ENCODE measurements at regions not wholly inside any gene's neighbourhood (a gene's known extent, or its start where the extent isn't known, plus 50 kb on each side); places are given as distances from the start of the nearest gene placed in this dataset.

DNA sequence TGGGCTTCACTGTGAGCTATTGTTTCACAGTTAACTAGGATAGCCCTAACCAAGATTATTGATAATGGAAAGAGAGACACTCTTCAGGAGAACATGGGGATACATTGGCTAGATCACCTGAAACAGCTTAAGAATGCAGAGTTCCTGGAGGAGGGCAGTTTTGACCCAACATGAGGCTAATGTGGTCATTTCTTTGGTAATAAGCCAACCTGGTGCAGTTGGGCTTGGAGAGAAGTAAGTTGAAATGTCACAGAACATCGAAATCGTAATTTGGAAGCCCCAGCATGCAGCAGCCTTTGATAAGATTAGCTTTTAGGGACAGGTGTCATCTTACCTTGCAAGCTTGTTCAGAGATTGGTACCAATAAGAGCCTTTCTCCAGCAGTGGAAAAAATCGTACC, 556.6 kb upstream of the GOT2 start:
- no peaks in the 10 kb centered on the region for H3K27me3 Mint-ChIP-seq
- ATAC-seq (ENCODE audit: low read depth in 2 of 2) (no peak), DNase-seq (no peak)
- peaks cover 0 to 3% of the 10 kb centered on the region in 2 experiments for H3K9me3 ChIP-seq (ENCODE audit: control insufficient read depth in 2 of 2, low read length in 2 of 2)
- H3K4me1 ChIP-seq (ENCODE audit: control insufficient read depth, insufficient read depth, low read length, poor library complexity, severe bottlenecking), result no peaks in the 10 kb centered on the region
- no peak overlapping the region for H3K27ac ChIP-seq (ENCODE audit: insufficient read depth, low read length, poor library complexity, severe bottlenecking)
- no peak overlapping the region for H3K4me3 ChIP-seq (ENCODE audit: low read depth, low read length)
- no peaks in the 10 kb centered on the region for H3K36me3 Mint-ChIP-seq
- no peaks in the 10 kb centered on the region for H3K36me3 ChIP-seq (ENCODE audit: control insufficient read depth, insufficient read depth, low read length)
- H3K27me3 ChIP-seq (ENCODE audit: control insufficient read depth, insufficient read depth, low read length), result no peaks in the 10 kb centered on the region
- H3K9me3 Mint-ChIP-seq, result peaks cover 3 to 21% (median 8%) of the 10 kb centered on the region in 7 donors
- no peaks in the 10 kb centered on the region for H3K4me1 Mint-ChIP-seq
- H3K27ac Mint-ChIP-seq, result no peak overlapping the region
- no peak overlapping the region for H3K4me3 Mint-ChIP-seq

DNA sequence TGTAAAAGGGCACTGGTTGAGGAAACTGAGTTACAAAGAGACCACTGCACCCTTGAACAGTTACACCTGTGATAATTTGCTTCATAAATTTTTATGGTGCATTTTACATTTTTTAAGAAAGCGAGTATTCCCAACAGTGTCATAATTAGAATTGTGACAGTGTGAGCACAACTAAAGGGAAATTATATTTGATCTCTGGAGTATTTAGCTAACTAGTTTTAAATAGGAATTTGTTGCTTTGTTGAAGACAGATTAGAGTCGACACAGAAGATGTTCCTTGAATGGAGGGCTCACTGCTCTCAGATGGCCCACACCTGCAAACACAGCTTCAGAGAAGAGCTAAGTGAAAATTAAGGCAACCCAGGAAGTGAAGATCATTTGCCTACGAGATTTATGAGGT, 555.0 kb upstream of the GOT2 start:
- H3K27ac Mint-ChIP-seq, result no peak overlapping the region
- H3K9me3 Mint-ChIP-seq, result peaks cover 4 to 24% (median 10%) of the 10 kb centered on the region in 7 donors
- H3K27me3 Mint-ChIP-seq, result no peaks in the 10 kb centered on the region
- no peak for DNase-seq
- H3K27ac ChIP-seq (ENCODE audit: insufficient read depth, low read length, poor library complexity, severe bottlenecking), result no peak overlapping the region
- H3K4me3 ChIP-seq (ENCODE audit: low read depth, low read length), result no peak overlapping the region
- no peak overlapping the region for H3K4me3 Mint-ChIP-seq
- no peaks in the 10 kb centered on the region for H3K36me3 Mint-ChIP-seq
- H3K9me3 ChIP-seq (ENCODE audit: control insufficient read depth in 2 of 2, low read length in 2 of 2), result peaks cover 0 to 3% of the 10 kb centered on the region in 2 experiments
- no peaks in the 10 kb centered on the region for H3K4me1 ChIP-seq (ENCODE audit: control insufficient read depth, insufficient read depth, low read length, poor library complexity, severe bottlenecking)
- ATAC-seq (ENCODE audit: low read depth in 2 of 2), result no peak
- no peaks in the 10 kb centered on the region for H3K36me3 ChIP-seq (ENCODE audit: control insufficient read depth, insufficient read depth, low read length)
- H3K4me1 Mint-ChIP-seq, result no peaks in the 10 kb centered on the region
- H3K27me3 ChIP-seq (ENCODE audit: control insufficient read depth, insufficient read depth, low read length), result no peaks in the 10 kb centered on the region

DNA sequence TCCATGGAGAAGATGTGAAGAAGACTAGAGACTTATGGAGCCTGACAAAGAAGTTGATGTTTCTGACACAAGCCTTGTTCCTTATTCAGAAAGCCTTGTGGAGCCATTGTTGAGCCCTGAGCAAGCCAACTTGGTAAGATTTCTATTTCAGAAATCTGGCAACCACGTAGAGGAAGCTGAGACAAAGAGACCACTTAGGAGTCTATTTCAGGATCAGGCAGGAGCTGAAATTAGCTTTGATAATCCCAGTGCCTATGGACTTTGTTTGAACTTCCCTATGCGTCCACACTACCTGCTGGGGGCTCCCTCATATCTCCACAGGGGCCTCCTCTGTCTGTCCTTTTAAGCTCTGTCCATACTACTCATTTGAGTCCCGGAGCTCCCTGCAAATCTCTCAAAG, 540.0 kb upstream of the GOT2 start:
- Mint-ChIP-seq H3K27me3 (no peaks in the 10 kb centered on the region), H3K4me1 (no peaks in the 10 kb centered on the region), H3K9me3 (peaks cover 0 to 7% (median 2%) of the 10 kb centered on the region in 7 donors), H3K36me3 (no peaks in the 10 kb centered on the region), H3K27ac (no peak overlapping the region), H3K4me3 (no peak overlapping the region)
- H3K4me1 ChIP-seq (ENCODE audit: control insufficient read depth, insufficient read depth, low read length, poor library complexity, severe bottlenecking), result no peaks in the 10 kb centered on the region
- H3K27me3 ChIP-seq (ENCODE audit: control insufficient read depth, insufficient read depth, low read length), result no peaks in the 10 kb centered on the region
- H3K9me3 ChIP-seq (ENCODE audit: control insufficient read depth in 2 of 2, low read length in 2 of 2), result peaks cover 0 to 1% of the 10 kb centered on the region in 2 experiments
- no peak overlapping the region for H3K27ac ChIP-seq (ENCODE audit: insufficient read depth, low read length, poor library complexity, severe bottlenecking)
- H3K36me3 ChIP-seq (ENCODE audit: control insufficient read depth, insufficient read depth, low read length), result no peaks in the 10 kb centered on the region
- H3K4me3 ChIP-seq (ENCODE audit: low read depth, low read length), result no peak overlapping the region
- ATAC-seq (ENCODE audit: low read depth in 2 of 2), result no peak
- DNase-seq, result no peak

DNA sequence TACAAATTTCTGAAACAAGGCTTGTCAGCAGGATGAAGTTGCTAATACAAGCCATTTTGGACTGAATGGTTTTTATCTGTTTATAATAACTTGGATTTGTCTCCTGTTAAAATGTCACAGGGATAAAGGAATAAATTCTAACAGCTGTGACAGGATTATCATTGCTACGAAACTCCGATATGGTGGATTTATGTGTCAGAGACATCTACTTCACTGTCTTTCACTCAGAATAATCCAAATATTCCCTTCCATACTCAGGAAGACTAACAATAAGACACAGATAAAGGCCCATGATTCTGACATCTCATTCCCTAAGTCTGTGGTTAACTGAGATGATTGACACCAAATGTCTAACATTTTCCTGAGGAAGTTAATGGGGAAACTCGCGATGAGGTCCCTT, 529.8 kb upstream of the GOT2 start:
- Histone ChIP-seq H3K4me3 (ENCODE audit: low read depth, low read length) (no peak overlapping the region), H3K27ac (ENCODE audit: insufficient read depth, low read length, poor library complexity, severe bottlenecking) (no peak overlapping the region), H3K27me3 (ENCODE audit: control insufficient read depth, insufficient read depth, low read length) (no peaks in the 10 kb centered on the region), H3K4me1 (ENCODE audit: control insufficient read depth, insufficient read depth, low read length, poor library complexity, severe bottlenecking) (no peaks in the 10 kb centered on the region), H3K36me3 (ENCODE audit: control insufficient read depth, insufficient read depth, low read length) (no peaks in the 10 kb centered on the region), H3K9me3 (ENCODE audit: control insufficient read depth in 2 of 2, low read length in 2 of 2) (no peaks in the 10 kb centered on the region)
- Mint-ChIP-seq H3K36me3 (no peaks in the 10 kb centered on the region), H3K27me3 (no peaks in the 10 kb centered on the region), H3K4me3 (no peak overlapping the region), H3K9me3 (peaks cover 0 to 10% (median 3%) of the 10 kb centered on the region in 7 donors), H3K27ac (no peak overlapping the region), H3K4me1 (peaks cover 0 to 5% (median 0%) of the 10 kb centered on the region in 4 donors)
- ATAC-seq (ENCODE audit: low read depth in 2 of 2), result no peak
- no peak for DNase-seq

DNA sequence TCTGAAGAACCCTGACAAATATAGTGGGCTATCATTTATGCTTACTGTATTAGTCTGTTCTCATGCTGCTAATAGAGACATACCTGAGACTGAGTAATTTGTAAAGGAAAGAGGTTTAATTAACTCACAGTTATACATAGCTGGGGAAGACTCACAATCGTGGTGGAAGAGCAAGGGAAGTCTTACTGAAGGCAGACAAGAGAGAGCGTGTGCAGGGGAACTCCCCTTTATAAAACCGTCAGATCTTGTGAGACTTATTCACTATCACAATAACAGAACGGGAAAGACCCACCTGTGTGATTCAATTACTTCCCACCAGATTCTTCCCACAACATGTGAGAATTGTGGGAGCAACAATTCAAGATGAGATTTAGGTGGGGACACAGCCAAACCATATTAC, 526.8 kb upstream of the GOT2 start:
- Mint-ChIP-seq H3K4me3 (no peak overlapping the region), H3K27me3 (no peaks in the 10 kb centered on the region), H3K36me3 (no peaks in the 10 kb centered on the region), H3K4me1 (peaks cover 0 to 5% (median 0%) of the 10 kb centered on the region in 4 donors), H3K9me3 (peaks cover 0 to 10% (median 6%) of the 10 kb centered on the region in 7 donors), H3K27ac (no peak overlapping the region)
- DNase-seq (no peak), ATAC-seq (ENCODE audit: low read depth in 2 of 2) (no peak)
- Histone ChIP-seq H3K9me3 (ENCODE audit: control insufficient read depth in 2 of 2, low read length in 2 of 2) (no peaks in the 10 kb centered on the region), H3K4me1 (ENCODE audit: control insufficient read depth, insufficient read depth, low read length, poor library complexity, severe bottlenecking) (no peaks in the 10 kb centered on the region), H3K27ac (ENCODE audit: insufficient read depth, low read length, poor library complexity, severe bottlenecking) (no peak overlapping the region), H3K27me3 (ENCODE audit: control insufficient read depth, insufficient read depth, low read length) (no peaks in the 10 kb centered on the region), H3K36me3 (ENCODE audit: control insufficient read depth, insufficient read depth, low read length) (no peaks in the 10 kb centered on the region), H3K4me3 (ENCODE audit: low read depth, low read length) (no peak overlapping the region)

DNA sequence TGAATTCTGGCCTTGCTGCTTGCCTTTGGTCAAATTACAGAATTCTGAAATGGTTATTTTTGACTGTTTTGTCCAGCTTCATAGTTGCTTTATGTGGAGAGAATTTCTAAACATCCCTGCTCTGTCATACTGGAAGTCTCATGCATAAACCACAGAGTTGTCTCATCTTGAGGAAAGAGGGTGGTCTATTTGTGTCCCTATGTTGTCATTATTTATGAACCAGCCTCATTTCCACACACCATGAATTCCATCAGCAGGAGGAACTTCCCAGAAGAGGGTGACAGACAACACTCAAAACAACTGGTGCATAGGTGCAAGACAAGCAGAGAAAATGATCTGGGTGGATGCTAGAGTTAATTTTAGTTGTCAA, 525.8 kb upstream of the GOT2 start:
- no peak for ATAC-seq (ENCODE audit: low read depth in 2 of 2)
- Mint-ChIP-seq H3K36me3 (no peaks in the 10 kb centered on the region), H3K27me3 (no peaks in the 10 kb centered on the region), H3K4me1 (peaks cover 0 to 5% (median 0%) of the 10 kb centered on the region in 4 donors), H3K27ac (no peak overlapping the region), H3K4me3 (no peak overlapping the region), H3K9me3 (peaks cover 0 to 10% (median 5%) of the 10 kb centered on the region in 7 donors)
- Histone ChIP-seq H3K9me3 (ENCODE audit: control insufficient read depth in 2 of 2, low read length in 2 of 2) (no peaks in the 10 kb centered on the region), H3K4me3 (ENCODE audit: low read depth, low read length) (no peak overlapping the region), H3K4me1 (ENCODE audit: control insufficient read depth, insufficient read depth, low read length, poor library complexity, severe bottlenecking) (no peaks in the 10 kb centered on the region), H3K36me3 (ENCODE audit: control insufficient read depth, insufficient read depth, low read length) (no peaks in the 10 kb centered on the region), H3K27me3 (ENCODE audit: control insufficient read depth, insufficient read depth, low read length) (no peaks in the 10 kb centered on the region), H3K27ac (ENCODE audit: insufficient read depth, low read length, poor library complexity, severe bottlenecking) (no peak overlapping the region)
- no peak for DNase-seq

DNA sequence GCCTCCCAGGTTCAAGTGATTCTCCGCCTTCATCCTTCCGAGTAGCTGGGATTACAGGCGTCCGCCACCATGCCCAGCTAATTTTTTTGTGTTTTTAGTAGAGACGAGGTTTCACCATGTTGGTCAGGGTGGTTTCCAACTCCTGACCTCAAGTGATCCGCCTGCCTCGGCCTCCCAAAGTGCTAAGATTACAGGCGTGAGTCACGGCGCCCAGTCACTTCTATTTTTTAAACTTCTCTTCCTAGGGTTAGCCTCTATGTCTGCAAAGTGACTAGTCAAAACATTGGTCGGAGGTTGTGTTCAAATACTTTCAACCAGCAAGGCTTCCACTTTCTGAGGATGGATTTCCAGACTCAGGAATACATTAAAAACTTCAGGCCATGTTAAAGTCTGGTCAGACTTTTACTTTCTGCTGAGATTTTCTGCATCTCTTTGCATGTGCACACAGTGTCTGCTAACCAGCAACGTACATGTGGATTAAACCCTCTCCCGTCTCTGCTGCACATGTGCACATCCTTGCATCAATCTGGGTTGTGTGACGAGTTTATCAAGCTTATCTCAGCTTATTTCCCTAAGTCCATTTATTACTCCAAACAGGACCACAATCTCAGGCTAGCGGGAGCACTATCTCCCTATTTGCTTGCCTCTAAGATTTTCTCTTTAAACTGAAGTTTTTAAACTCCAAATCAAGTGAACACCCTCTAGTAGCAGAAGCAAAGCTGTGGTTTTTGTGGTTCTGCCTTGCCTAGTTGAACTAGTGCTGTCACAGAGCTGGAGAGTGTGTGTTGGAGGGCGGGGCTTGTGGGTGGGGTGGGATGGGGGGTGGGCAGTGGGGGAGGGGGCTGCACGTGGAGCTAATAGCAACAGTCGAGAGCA, 525.2 kb upstream of the GOT2 start:
- Mint-ChIP-seq H3K4me1 (peaks cover 0 to 5% (median 0%) of the 10 kb centered on the region in 4 donors), H3K27me3 (no peaks in the 10 kb centered on the region), H3K36me3 (no peaks in the 10 kb centered on the region), H3K4me3 (peak overlapping the region in 1 of 4 donors; percentile 86), H3K9me3 (peaks cover 0 to 11% (median 4%) of the 10 kb centered on the region in 7 donors), H3K27ac (no peak overlapping the region)
- Histone ChIP-seq H3K27ac (ENCODE audit: insufficient read depth, low read length, poor library complexity, severe bottlenecking) (no peak overlapping the region), H3K36me3 (ENCODE audit: control insufficient read depth, insufficient read depth, low read length) (no peaks in the 10 kb centered on the region), H3K9me3 (ENCODE audit: control insufficient read depth in 2 of 2, low read length in 2 of 2) (no peaks in the 10 kb centered on the region), H3K4me1 (ENCODE audit: control insufficient read depth, insufficient read depth, low read length, poor library complexity, severe bottlenecking) (no peaks in the 10 kb centered on the region), H3K4me3 (ENCODE audit: low read depth, low read length) (no peak overlapping the region), H3K27me3 (ENCODE audit: control insufficient read depth, insufficient read depth, low read length) (no peaks in the 10 kb centered on the region)
- peak in 1 of 3 donors; percentile 22 for DNase-seq
- no peak for ATAC-seq (ENCODE audit: low read depth in 2 of 2)

DNA sequence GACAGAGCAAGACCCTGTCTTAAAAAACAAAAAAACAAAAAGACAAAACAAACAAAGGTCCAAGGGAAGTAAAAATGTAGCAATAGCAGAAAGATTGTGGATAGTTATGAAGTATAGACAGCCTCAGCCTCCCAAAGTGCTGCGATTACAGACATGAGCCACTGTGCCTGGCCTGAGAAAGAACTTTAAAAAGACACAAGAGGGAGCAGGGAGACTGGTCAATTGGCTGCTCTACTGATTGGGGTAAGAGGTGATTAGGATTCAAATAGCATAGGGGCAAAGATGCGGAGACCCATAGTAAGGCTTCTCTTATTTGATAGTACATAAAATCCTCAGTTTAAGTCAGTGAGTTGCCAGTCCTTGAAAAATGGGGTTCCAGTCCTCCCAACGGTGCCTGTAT, 518.2 kb upstream of the GOT2 start:
- no peak for DNase-seq
- no peak overlapping the region for H3K27ac ChIP-seq (ENCODE audit: insufficient read depth, low read length, poor library complexity, severe bottlenecking)
- no peak overlapping the region for H3K4me3 ChIP-seq (ENCODE audit: low read depth, low read length)
- no peak overlapping the region for H3K27ac Mint-ChIP-seq
- H3K9me3 ChIP-seq (ENCODE audit: control insufficient read depth in 2 of 2, low read length in 2 of 2), result no peaks in the 10 kb centered on the region
- ATAC-seq (ENCODE audit: low read depth in 2 of 2), result no peak
- H3K4me1 ChIP-seq (ENCODE audit: control insufficient read depth, insufficient read depth, low read length, poor library complexity, severe bottlenecking), result no peaks in the 10 kb centered on the region
- peaks cover 0 to 15% (median 3%) of the 10 kb centered on the region in 7 donors for H3K9me3 Mint-ChIP-seq
- H3K27me3 Mint-ChIP-seq, result no peaks in the 10 kb centered on the region
- no peaks in the 10 kb centered on the region for H3K36me3 ChIP-seq (ENCODE audit: control insufficient read depth, insufficient read depth, low read length)
- H3K27me3 ChIP-seq (ENCODE audit: control insufficient read depth, insufficient read depth, low read length), result no peaks in the 10 kb centered on the region
- H3K4me3 Mint-ChIP-seq, result no peak overlapping the region
- H3K36me3 Mint-ChIP-seq, result no peaks in the 10 kb centered on the region
- no peaks in the 10 kb centered on the region for H3K4me1 Mint-ChIP-seq

All from CD4-positive, CD25-positive, alpha-beta regulatory T cell (primary cell).